Erythroblast (primary cell): ENCODE measurements at regions not wholly inside any gene's neighbourhood (a gene's known extent, or its start where the extent isn't known, plus 50 kb on each side); places are given as distances from the start of the nearest gene placed in this dataset.

Experiments used
- GATA1 ChIP-seq: IDR thresholded peaks from 2 replicates; pipeline ENCODE4 v1.6.1; 2011; ENCODE audit warnings: low read depth, mild to moderate bottlenecking, control low read depth, low read length, moderate library complexity
- POLR2A ChIP-seq: IDR thresholded peaks from 2 replicates; pipeline ENCODE4 v1.6.1; 2011; ENCODE audit warnings: mild to moderate bottlenecking, low read length

GRCh38 chr16:64211331-64211730, 910.5 kb downstream of the CDH11 start:
- TF ChIP-seq POLR2A (no peak), GATA1 (no peak)
